Prostate gland (tissue), 2 donors: ENCODE measurements at regions not wholly inside any gene's neighbourhood (a gene's known extent, or its start where the extent isn't known, plus 50 kb on each side); places are given as distances from the start of the nearest gene placed in this dataset.

Experiments used
- DNase-seq: peaks from one replicate; pipeline ENCODE4 v3.0.0-alpha.2; 2019; ENCODE audit warnings: low spot score
- H3K27ac ChIP-seq, 2 donors: fragments of 200-600 bp; sonication (generic); 2 replicates each; pipeline ENCODE4 v1.5.1; 2017 to 2019
- H3K27me3 ChIP-seq: fragments of 200-600 bp; sonication (generic); replicated peaks from 2 replicates; pipeline ENCODE4 v1.5.1; 2019; ENCODE audit not compliant: insufficient read depth
- H3K36me3 ChIP-seq, 2 donors: fragments of 200-600 bp; sonication (generic); 1 replicate in 1 of 2; 2 replicates in 1 of 2; pipeline versions ENCODE4 v1.5.1 to v1.8.1; 2017 to 2019
- H3K4me1 ChIP-seq: fragments of 200-600 bp; sonication (generic); replicated peaks from 2 replicates; pipeline ENCODE4 v1.5.1; 2019
- H3K4me3 ChIP-seq, 2 donors: fragments of 200-600 bp; sonication (generic); 2 replicates each; pipeline ENCODE4 v1.5.1; 2017 to 2019
- H3K9me3 ChIP-seq: fragments of 200-600 bp; sonication (generic); 2 replicates; pipeline ENCODE4 v1.5.1; 2017
- POLR2A ChIP-seq: fragments of 450-650 bp; IDR thresholded peaks from one replicate; pipeline ENCODE4 v1.6.1; 2016; ENCODE audit warnings: antibody characterized with exemption, mild to moderate bottlenecking
- POLR2AphosphoS5 ChIP-seq: sonication (generic); formaldehyde crosslinking; IDR thresholded peaks from one replicate; pipeline ENCODE4 v1.6.1; 2017; ENCODE audit warnings: antibody characterized with exemption
- WGBS: methylation state at CpG from one replicate; pipeline ENCODE4 v1.1.5; 2018; 5-methylcytosine and 5-hydroxymethylcytosine counted together
- intact Hi-C: fragments of 100-400 bp; cut with DNase I; formaldehyde crosslinking; loops from one replicate; pipeline ENCODE4 v1.14.2; 2022
- TF ChIP-seq, protein P1 (sequence below), 4 experiments: fragments of 200-600 bp in 2 of 4; fragments of 450-650 bp in 2 of 4; sonication (generic) in 2 of 4; IDR thresholded peaks; 1 replicate in 3 of 4; 2 replicates in 1 of 4; pipeline ENCODE4 v1.5.1; 2016 to 2019; ENCODE audit warnings: antibody characterized with exemption in 4 of 4, mild to moderate bottlenecking in 2 of 4, moderate library complexity in 2 of 4

DNA sequence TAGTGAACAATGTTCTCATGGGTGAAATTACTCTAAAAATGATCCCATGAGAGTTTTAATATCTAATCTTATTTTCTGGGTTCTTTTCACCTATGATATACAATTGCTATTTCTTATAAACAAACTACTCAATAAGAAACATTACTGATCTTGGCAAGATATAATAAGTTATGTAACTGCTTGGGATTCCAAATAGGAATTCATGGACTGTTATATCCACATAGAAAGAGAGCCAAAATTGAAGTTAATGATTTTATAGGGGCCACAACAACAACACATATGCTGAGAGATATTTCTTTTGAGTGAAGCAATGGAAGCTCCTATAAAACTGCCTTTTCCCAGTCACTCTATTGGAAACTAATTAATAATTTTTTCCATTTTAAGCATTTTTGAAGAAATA, 90.4 kb upstream of the TLL1 start:
- Histone ChIP-seq H3K4me1 (no peaks in the 10 kb centered on the region), H3K27ac (no peak overlapping the region), H3K27me3 (no peaks in the 10 kb centered on the region), H3K36me3 (no peaks in the 10 kb centered on the region), H3K4me3 (no peak overlapping the region), H3K9me3 (no peaks in the 10 kb centered on the region)
- intact Hi-C loops = no loop called here
- TF ChIP-seq, protein P1, sequence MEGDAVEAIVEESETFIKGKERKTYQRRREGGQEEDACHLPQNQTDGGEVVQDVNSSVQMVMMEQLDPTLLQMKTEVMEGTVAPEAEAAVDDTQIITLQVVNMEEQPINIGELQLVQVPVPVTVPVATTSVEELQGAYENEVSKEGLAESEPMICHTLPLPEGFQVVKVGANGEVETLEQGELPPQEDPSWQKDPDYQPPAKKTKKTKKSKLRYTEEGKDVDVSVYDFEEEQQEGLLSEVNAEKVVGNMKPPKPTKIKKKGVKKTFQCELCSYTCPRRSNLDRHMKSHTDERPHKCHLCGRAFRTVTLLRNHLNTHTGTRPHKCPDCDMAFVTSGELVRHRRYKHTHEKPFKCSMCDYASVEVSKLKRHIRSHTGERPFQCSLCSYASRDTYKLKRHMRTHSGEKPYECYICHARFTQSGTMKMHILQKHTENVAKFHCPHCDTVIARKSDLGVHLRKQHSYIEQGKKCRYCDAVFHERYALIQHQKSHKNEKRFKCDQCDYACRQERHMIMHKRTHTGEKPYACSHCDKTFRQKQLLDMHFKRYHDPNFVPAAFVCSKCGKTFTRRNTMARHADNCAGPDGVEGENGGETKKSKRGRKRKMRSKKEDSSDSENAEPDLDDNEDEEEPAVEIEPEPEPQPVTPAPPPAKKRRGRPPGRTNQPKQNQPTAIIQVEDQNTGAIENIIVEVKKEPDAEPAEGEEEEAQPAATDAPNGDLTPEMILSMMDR (IDR thresholded peaks at IDR 0.05) = no peak
- TF ChIP-seq POLR2AphosphoS5 = no peak
- TF ChIP-seq POLR2A = no peak
- no peak for DNase-seq

DNA sequence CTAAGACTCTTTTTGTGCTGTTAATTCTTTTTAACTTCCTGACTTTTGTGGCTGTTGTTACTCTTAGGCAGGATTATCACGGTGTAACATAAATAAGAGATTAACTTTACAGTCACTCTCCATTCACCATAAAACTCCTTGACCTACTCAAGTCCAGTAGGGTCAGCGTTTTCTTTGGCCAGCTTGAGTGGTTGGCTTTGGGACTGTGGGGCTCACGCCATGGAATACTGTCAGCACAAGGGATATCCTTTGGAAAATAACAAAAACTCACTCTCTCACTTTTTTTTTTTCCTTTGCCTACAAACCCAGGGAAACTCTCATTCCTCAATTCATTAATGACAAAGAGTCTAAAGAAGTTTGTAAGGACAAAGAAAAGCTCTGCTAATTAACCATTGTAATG, 89.4 kb upstream of the TLL1 start:
- Histone ChIP-seq H3K9me3 (no peaks in the 10 kb centered on the region), H3K36me3 (no peaks in the 10 kb centered on the region), H3K4me1 (no peaks in the 10 kb centered on the region), H3K27ac (no peak overlapping the region), H3K4me3 (no peak overlapping the region), H3K27me3 (no peaks in the 10 kb centered on the region)
- TF ChIP-seq POLR2A (no peak), POLR2AphosphoS5 (no peak)
- TF ChIP-seq, protein P1 (IDR thresholded peaks at IDR 0.05) = no peak
- no peak for DNase-seq
- intact Hi-C loops = no loop called here
- 32% methylated on average over 3 of the region's 3 CpGs for WGBS

DNA sequence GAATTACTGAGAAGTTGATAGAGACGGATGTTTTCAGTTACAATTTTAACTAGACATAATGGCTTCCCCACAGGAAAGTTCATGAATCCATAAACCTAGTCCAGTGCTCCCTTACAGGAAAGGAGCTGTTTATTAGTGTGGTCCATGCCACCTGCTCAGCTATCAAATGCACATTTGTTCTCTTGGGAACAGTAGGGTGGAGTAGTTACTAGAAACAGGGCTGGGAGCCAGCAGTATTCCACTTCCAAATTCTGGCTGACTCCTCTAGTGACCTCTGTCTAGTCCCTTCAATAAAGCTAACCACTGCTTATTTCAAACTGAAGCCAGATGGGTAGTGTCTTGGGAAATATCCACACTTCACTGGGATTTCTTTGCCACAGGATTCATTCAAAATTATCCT, 88.4 kb upstream of the TLL1 start:
- no peaks in the 10 kb centered on the region for H3K27me3 ChIP-seq
- no peak overlapping the region for H3K27ac ChIP-seq
- 59% methylated on average over 1 of the region's 1 CpG for WGBS
- no peaks in the 10 kb centered on the region for H3K36me3 ChIP-seq
- DNase-seq = no peak
- TF ChIP-seq, protein P1 (IDR thresholded peaks at IDR 0.05) = no peak
- TF ChIP-seq POLR2A = no peak
- TF ChIP-seq POLR2AphosphoS5 = no peak
- no peak overlapping the region for H3K4me3 ChIP-seq
- H3K9me3 ChIP-seq = no peaks in the 10 kb centered on the region
- intact Hi-C loops = no loop called here
- no peaks in the 10 kb centered on the region for H3K4me1 ChIP-seq

DNA sequence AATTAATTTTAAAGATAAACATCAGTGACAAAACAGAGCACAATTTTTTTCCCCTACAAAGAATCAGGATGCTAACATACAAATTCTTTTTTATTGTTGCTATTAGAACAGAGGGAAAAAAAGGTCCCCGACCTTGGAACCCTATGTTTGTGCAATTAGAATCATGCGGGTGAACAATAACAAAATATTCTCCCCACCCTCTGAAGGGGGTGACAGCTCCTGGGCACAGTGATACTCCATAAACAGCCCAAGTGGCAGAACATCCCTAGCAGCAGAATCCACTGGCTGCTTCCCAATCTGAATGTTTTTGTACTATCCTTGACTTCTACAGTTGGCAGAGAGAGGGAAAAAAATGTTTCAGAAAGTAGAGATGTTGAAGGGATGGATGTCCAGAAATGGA, 87.7 kb upstream of the TLL1 start:
- no peaks in the 10 kb centered on the region for H3K9me3 ChIP-seq
- H3K27ac ChIP-seq = no peak overlapping the region
- no peaks in the 10 kb centered on the region for H3K27me3 ChIP-seq
- H3K4me1 ChIP-seq = no peaks in the 10 kb centered on the region
- 55% methylated on average over 2 of the region's 2 CpGs for WGBS
- H3K36me3 ChIP-seq = no peaks in the 10 kb centered on the region
- intact Hi-C loops = no loop called here
- TF ChIP-seq, protein P1 (IDR thresholded peaks at IDR 0.05) = no peak
- TF ChIP-seq POLR2AphosphoS5 = no peak
- TF ChIP-seq POLR2A = no peak
- no peak for DNase-seq
- H3K4me3 ChIP-seq = no peak overlapping the region

DNA sequence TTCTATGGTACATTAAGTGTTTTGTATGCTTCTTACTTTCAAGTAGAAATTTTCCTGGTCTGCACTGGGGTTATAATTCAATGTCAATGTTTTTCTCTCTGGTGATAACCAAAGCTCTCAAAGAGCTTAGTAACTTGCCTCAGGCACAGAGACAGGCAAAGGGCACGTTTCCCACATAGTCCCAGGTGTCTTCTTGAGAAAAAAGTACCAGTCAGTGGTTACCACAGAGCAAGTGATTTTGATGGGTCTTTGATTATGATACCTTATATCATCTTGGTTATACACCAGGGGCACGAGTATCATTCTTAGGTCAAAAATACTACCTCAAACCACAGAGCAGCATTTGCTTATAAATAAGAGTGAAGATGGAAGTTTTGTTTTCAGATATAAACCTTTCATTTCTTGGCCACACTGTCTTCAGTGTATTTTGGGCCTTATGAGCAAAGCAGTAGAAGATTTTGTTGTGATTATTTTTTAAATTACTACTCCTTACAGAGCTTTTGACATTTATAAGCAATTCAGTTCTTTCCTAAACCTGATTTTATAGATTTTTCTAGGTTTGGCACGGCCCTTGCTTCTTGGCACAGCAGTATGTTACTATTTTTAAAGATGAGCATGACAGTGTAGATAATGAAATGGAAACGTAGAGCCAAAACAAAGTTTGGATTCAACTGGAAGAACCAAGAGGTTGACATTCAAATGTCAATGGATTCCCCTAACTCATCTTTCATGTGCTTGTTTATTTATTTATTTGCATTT, 85.3 kb upstream of the TLL1 start:
- Histone ChIP-seq H3K4me1 (no peaks in the 10 kb centered on the region), H3K4me3 (no peak overlapping the region), H3K27me3 (no peaks in the 10 kb centered on the region), H3K27ac (no peak overlapping the region), H3K36me3 (no peaks in the 10 kb centered on the region), H3K9me3 (no peaks in the 10 kb centered on the region)
- no peak for DNase-seq
- no peak for TF ChIP-seq POLR2AphosphoS5
- TF ChIP-seq POLR2A = no peak
- TF ChIP-seq, protein P1 (IDR thresholded peaks at IDR 0.05) = no peak
- 10% methylated on average over 4 of the region's 4 CpGs for WGBS
- intact Hi-C loops = no loop called here
